NT2/D1 (cell line): ENCODE measurements at regions not wholly inside any gene's neighbourhood (a gene's known extent, or its start where the extent isn't known, plus 50 kb on each side); places are given as distances from the start of the nearest gene placed in this dataset.

Experiments used
- YY1 ChIP-seq: IDR thresholded peaks from 2 replicates; pipeline ENCODE4 v1.6.1; 2011; ENCODE audit not compliant: insufficient read length, insufficient read depth
- ZNF274 ChIP-seq: IDR thresholded peaks from 2 replicates; pipeline ENCODE4 v1.6.1; 2011; ENCODE audit warnings: mild to moderate bottlenecking, low read depth, low read length

- no peak for TF ChIP-seq YY1
- no peak for TF ChIP-seq ZNF274
Observed at GRCh38 chr17:77436481-77436880, 295.7 kb downstream of the SEC14L1 start.
